Gastroesophageal sphincter (tissue), 4 donors: ENCODE measurements at regions not wholly inside any gene's neighbourhood (a gene's known extent, or its start where the extent isn't known, plus 50 kb on each side); places are given as distances from the start of the nearest gene placed in this dataset.
A peak's percentile ranks its signal among the peaks of the same experiment; 100 is the strongest.

Source experiments
- ATAC-seq: fragments of 150-250 bp; one replicate; pipeline ENCODE4 v1.9.1; 2016; ENCODE audit warnings: mild to moderate bottlenecking, moderate library complexity
- H3K27ac ChIP-seq, 4 donors: fragments of 200-600 bp; sonication (generic) in 3 of 4; 1 replicate in 3 of 4; 2 replicates in 1 of 4; pipeline ENCODE4 v1.5.1; 2016 to 2019
- H3K27me3 ChIP-seq: fragments of 200-600 bp; sonication (generic); one replicate; pipeline ENCODE4 v1.5.1; 2019
- H3K36me3 ChIP-seq, 2 donors: fragments of 200-600 bp; sonication (generic); one replicate each; pipeline ENCODE4 v1.5.1; 2019; ENCODE audit warnings: control low read depth in 1 of 2
- H3K4me1 ChIP-seq, 3 donors: fragments of 200-600 bp; sonication (generic); 1 replicate in 2 of 3; 2 replicates in 1 of 3; pipeline ENCODE4 v1.5.1; 2016 to 2019; ENCODE audit warnings: control low read depth in 2 of 3
- H3K4me3 ChIP-seq, 2 donors: fragments of 200-600 bp; sonication (generic); one replicate each; pipeline ENCODE4 v1.5.1; 2019; ENCODE audit warnings: mild to moderate bottlenecking in 1 of 2, moderate library complexity in 1 of 2
- H3K9me3 ChIP-seq, 3 donors: fragments of 200-600 bp; sonication (generic); one replicate each; pipeline ENCODE4 v1.5.1; 2017 to 2019; ENCODE audit warnings: control low read depth in 2 of 3
- EP300 ChIP-seq: sonication (generic); formaldehyde crosslinking; IDR thresholded peaks from one replicate; pipeline ENCODE4 v1.6.1; 2017; ENCODE audit warnings: antibody characterized with exemption, mild to moderate bottlenecking
- POLR2A ChIP-seq, 2 donors: fragments of 450-650 bp; IDR thresholded peaks; one replicate each; pipeline ENCODE4 v1.6.1; 2017; ENCODE audit warnings: antibody characterized with exemption in 2 of 2, mild to moderate bottlenecking in 2 of 2, moderate library complexity in 1 of 2
- POLR2AphosphoS5 ChIP-seq: sonication (generic); formaldehyde crosslinking; IDR thresholded peaks from one replicate; pipeline ENCODE4 v1.6.1; 2017; ENCODE audit warnings: antibody characterized with exemption
- WGBS, 2 donors: methylation state at CpG; one replicate each; pipeline ENCODE4 v1.1.5; 2018; ENCODE audit warnings: low coverage in 1 of 2; 5-methylcytosine and 5-hydroxymethylcytosine counted together
- TF ChIP-seq, protein P1 (sequence below), 4 experiments: fragments of 200-600 bp in 2 of 4; fragments of 450-650 bp in 2 of 4; sonication (generic) in 1 of 4; IDR thresholded peaks; one replicate each; pipeline ENCODE4 v1.5.1; 2017 to 2019; ENCODE audit warnings: antibody characterized with exemption in 4 of 4, mild to moderate bottlenecking in 2 of 4, moderate library complexity in 2 of 4

DNA sequence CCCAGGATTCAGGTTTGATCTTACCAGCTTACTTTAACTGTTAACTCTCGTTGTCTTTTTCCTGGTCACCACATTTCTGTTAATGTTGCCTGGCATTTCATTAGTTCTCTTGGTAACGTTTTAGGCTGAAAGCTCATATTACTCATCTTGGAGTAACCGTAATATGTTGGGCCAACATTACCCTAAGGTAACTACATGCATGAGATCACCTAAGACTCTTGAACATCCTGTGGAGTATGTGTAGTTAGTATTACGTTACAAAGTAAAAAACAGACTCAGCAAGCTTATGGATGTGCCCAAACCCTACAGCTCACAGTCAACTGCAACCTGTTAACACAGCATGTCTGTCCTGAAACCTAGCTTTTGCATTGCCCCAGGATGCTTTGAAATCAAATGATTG, 203.3 kb upstream of the HS3ST1 start:
- Histone ChIP-seq H3K27ac (no peak overlapping the region), H3K9me3 (no peaks in the 10 kb centered on the region), H3K4me3 (no peak overlapping the region), H3K36me3 (no peaks in the 10 kb centered on the region), H3K27me3 (no peaks in the 10 kb centered on the region), H3K4me1 (no peaks in the 10 kb centered on the region)
- ATAC-seq: no peak
- WGBS, 2 donors: 69 to 73% methylated on average over 3 to 4 of the region's 4 CpGs
- TF ChIP-seq POLR2AphosphoS5 (no peak), EP300 (no peak), POLR2A (IDR thresholded peaks at IDR 0.05) (no peak)
- TF ChIP-seq, protein P1, sequence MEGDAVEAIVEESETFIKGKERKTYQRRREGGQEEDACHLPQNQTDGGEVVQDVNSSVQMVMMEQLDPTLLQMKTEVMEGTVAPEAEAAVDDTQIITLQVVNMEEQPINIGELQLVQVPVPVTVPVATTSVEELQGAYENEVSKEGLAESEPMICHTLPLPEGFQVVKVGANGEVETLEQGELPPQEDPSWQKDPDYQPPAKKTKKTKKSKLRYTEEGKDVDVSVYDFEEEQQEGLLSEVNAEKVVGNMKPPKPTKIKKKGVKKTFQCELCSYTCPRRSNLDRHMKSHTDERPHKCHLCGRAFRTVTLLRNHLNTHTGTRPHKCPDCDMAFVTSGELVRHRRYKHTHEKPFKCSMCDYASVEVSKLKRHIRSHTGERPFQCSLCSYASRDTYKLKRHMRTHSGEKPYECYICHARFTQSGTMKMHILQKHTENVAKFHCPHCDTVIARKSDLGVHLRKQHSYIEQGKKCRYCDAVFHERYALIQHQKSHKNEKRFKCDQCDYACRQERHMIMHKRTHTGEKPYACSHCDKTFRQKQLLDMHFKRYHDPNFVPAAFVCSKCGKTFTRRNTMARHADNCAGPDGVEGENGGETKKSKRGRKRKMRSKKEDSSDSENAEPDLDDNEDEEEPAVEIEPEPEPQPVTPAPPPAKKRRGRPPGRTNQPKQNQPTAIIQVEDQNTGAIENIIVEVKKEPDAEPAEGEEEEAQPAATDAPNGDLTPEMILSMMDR (IDR thresholded peaks at IDR 0.05): no peak

DNA sequence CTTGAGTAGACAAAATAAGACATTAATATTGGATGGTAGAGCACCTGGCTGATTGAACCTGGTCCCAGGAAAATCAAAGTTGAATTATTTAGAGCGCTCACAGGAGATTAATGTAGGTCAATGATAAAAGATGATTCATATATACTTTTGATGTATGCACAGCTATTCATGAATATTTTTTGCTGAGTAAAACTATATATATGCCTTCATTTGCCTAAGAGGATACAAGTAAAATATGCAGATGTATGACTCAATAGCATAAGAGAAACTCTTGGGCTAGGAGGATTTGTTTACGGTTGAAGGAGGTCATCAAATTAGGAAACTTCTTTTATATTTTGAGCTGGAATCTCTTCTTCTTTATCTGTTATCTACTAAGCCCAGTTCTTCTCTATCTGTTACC, 202.7 kb upstream of the HS3ST1 start:
- no peaks in the 10 kb centered on the region for H3K27me3 ChIP-seq
- no peak overlapping the region for H3K27ac ChIP-seq
- WGBS, 2 donors: 93 to 100% methylated on average over 2 of the region's 2 CpGs
- ATAC-seq: no peak
- no peaks in the 10 kb centered on the region for H3K36me3 ChIP-seq
- no peak for TF ChIP-seq POLR2AphosphoS5
- TF ChIP-seq, protein P1 (IDR thresholded peaks at IDR 0.05): no peak
- TF ChIP-seq EP300: no peak
- TF ChIP-seq POLR2A (IDR thresholded peaks at IDR 0.05): no peak
- H3K9me3 ChIP-seq: no peaks in the 10 kb centered on the region
- H3K4me1 ChIP-seq: no peaks in the 10 kb centered on the region
- no peak overlapping the region for H3K4me3 ChIP-seq

DNA sequence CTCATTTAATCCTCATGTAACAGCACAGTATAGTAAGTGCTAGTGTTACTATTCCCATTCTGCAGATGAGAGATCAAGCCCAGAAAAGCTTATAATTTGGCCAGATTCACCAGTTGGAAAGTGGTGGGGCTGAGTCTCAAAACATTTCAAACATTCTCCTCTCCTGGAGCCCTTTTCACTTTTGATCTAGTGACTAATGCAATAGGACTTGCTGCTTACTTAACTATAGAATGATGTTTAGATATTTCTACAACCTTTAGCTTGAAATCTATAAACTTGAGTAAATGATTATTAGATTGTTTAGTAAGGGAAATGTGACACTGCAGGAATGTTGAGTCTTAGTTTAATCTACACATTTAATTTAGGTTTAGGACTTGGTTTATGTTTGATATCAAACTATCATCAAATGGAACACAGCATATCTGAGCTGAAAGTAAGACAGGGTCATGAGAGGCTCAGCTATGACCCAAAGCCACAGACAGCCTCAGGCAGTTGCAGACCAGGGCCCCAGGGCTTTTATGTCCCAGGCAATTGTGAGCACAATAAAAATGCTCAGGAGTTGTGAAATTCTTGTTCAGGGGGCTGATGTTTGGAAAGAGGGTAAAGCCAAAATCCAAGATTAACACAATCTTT, 199.5 kb upstream of the HS3ST1 start:
- no peaks in the 10 kb centered on the region for H3K9me3 ChIP-seq
- H3K4me1 ChIP-seq: no peaks in the 10 kb centered on the region
- H3K36me3 ChIP-seq: no peaks in the 10 kb centered on the region
- no peak for ATAC-seq
- no peak overlapping the region for H3K27ac ChIP-seq
- H3K27me3 ChIP-seq: no peaks in the 10 kb centered on the region
- no peak overlapping the region for H3K4me3 ChIP-seq
- TF ChIP-seq POLR2A (IDR thresholded peaks at IDR 0.05) (no peak), EP300 (no peak), POLR2AphosphoS5 (no peak)
- TF ChIP-seq, protein P1 (IDR thresholded peaks at IDR 0.05): no peak

DNA sequence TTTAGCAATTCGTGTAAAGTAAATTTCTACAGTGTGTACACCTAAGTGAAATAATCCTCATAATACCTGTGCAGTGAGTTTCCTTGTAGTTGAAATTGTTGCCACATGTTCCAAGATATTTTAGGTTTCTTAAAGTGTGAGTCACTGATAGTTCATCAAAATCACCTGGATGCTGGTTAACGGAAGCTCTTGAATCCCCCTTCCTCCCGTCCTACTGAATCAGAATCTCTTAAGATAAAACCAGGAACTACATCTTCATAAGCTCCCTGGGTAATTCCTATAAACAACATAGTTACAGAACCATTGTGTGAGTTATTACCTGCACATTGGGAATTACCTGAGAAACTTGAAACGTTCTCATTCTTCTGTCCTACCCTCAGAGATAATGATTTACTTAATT, 197.4 kb upstream of the HS3ST1 start:
- Histone ChIP-seq H3K4me1 (no peaks in the 10 kb centered on the region), H3K27ac (no peak overlapping the region), H3K4me3 (no peak overlapping the region), H3K36me3 (no peaks in the 10 kb centered on the region), H3K27me3 (no peaks in the 10 kb centered on the region), H3K9me3 (no peaks in the 10 kb centered on the region)
- 81 to 82% methylated on average over 4 of the region's 4 CpGs for WGBS, 2 donors
- no peak for TF ChIP-seq EP300
- no peak for TF ChIP-seq POLR2A (IDR thresholded peaks at IDR 0.05)
- TF ChIP-seq POLR2AphosphoS5: no peak
- TF ChIP-seq, protein P1 (IDR thresholded peaks at IDR 0.05): no peak
- no peak for ATAC-seq

DNA sequence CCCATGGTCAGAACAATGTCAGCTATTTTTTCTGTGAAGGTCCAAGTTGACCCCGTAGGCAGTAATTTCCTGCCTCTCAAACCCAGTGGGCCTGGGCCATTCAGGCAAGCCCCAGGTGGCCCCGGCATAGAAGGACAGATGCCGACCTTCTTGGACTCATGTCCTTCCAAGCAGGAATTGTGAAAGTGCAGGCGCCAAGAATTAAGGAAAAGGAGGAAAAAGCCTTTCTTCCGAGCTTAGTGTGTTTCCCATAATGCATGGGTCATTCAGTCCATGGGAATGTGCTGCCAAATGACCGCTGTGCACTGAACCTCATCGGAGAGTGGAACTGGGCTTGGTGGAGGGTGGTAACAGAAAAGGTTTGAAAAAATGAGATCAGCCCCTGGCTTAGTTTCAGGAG, 196.5 kb upstream of the HS3ST1 start:
- H3K4me3 ChIP-seq: no peak overlapping the region
- H3K4me1 ChIP-seq: no peaks in the 10 kb centered on the region
- no peaks in the 10 kb centered on the region for H3K27me3 ChIP-seq
- no peaks in the 10 kb centered on the region for H3K9me3 ChIP-seq
- H3K36me3 ChIP-seq: no peaks in the 10 kb centered on the region
- ATAC-seq: peak; percentile 68
- H3K27ac ChIP-seq: no peak overlapping the region
- TF ChIP-seq POLR2AphosphoS5 (peak; percentile 37), POLR2A (IDR thresholded peaks at IDR 0.05) (no peak)
- TF ChIP-seq, protein P1 (IDR thresholded peaks at IDR 0.05): no peak
- WGBS, 2 donors: 60 to 74% methylated on average over 3 to 7 of the region's 7 CpGs
